Activated naive CD4-positive, alpha-beta T cell treated with anti-CD3 and anti-CD28 coated beads, Interleukin-2, amount 50 U/mL, for 72 hours (primary cell): ENCODE measurements at regions not wholly inside any gene's neighbourhood (a gene's known extent, or its start where the extent isn't known, plus 50 kb on each side); places are given as distances from the start of the nearest gene placed in this dataset.
A peak's percentile ranks its signal among the peaks of the same experiment; 100 is the strongest.
"Not testable (repeated sequence)": the region's sequence is repeated elsewhere in the genome, so short reads cannot be mapped to it uniquely, and the experiment has no call there.

Experiments used
- ATAC-seq, 2 donors: fragments of 150-1000 bp; cut with Tn5 transposase; 2 replicates each; pipeline ENCODE4 v1.10.0; 2021; ENCODE audit warnings: mild to moderate bottlenecking in 2 of 2, moderate library complexity in 2 of 2
- DNase-seq, 2 donors: peaks; one replicate each; pipeline ENCODE4 v3.0.0; 2021 to 2022; ENCODE audit warnings: low spot score in 2 of 2
- H3K27ac Mint-ChIP-seq, 2 donors: one replicate each; pipeline ENCODE4 v1.8.0; 2022; ENCODE audit warnings: mild to moderate bottlenecking in 2 of 2, mixed read lengths in 2 of 2
- H3K36me3 Mint-ChIP-seq, 2 donors: one replicate each; pipeline ENCODE4 v1.8.0; 2022; ENCODE audit warnings: mixed read lengths in 2 of 2
- H3K9me3 Mint-ChIP-seq, 2 donors: one replicate each; pipeline ENCODE4 v1.8.0; 2022; ENCODE audit warnings: mixed read lengths in 2 of 2

GRCh38 chr17:37859451-37859850, 64.8 kb upstream of the TBC1D3K start:
- DNase-seq: no peak
- H3K36me3 Mint-ChIP-seq: peaks cover 12% of the 10 kb centered on the region in 2 donors
- H3K9me3 Mint-ChIP-seq: peaks cover 5 to 9% of the 10 kb centered on the region in 2 donors
- H3K27ac Mint-ChIP-seq: no peak overlapping the region
- ATAC-seq: no peak

GRCh38 chr17:37858391-37858790, 65.8 kb upstream of the TBC1D3K start:
- not testable (repeated sequence) for H3K27ac Mint-ChIP-seq, H3K9me3 Mint-ChIP-seq, ATAC-seq, DNase-seq
- peaks cover 12% of the 10 kb centered on the region in 2 donors for H3K36me3 Mint-ChIP-seq

- Mint-ChIP-seq H3K27ac (no peak overlapping the region), H3K9me3 (peaks cover 5 to 9% of the 10 kb centered on the region in 2 donors), H3K36me3 (peaks cover 12% of the 10 kb centered on the region in 2 donors)
- ATAC-seq: no peak
- DNase-seq: no peak
These were observed 68.0 kb upstream of the TBC1D3K start for GRCh38 chr17:37856245-37856644.

- Mint-ChIP-seq H3K9me3 (peaks cover 0 to 3% of the 10 kb centered on the region in 2 donors), H3K27ac (peak overlapping the region in 1 of 2 donors; percentile 4), H3K36me3 (no peaks in the 10 kb centered on the region)
- ATAC-seq: no peak
- no peak for DNase-seq
These were observed 74.6 kb upstream of the TBC1D3K start for GRCh38 chr17:37849617-37849972.

GRCh38 chr17:37848690-37849616, 75.3 kb upstream of the TBC1D3K start:
- ATAC-seq (peak; percentile 89 to 93), DNase-seq (peak; percentile 28 to 67)
- Mint-ChIP-seq H3K27ac (peak overlapping the region; percentile 4 to 31), H3K9me3 (peaks cover 0 to 3% of the 10 kb centered on the region in 2 donors), H3K36me3 (no peaks in the 10 kb centered on the region)

GRCh38 chr17:37847811-37848331, 76.3 kb upstream of the TBC1D3K start:
- H3K36me3 Mint-ChIP-seq: no peaks in the 10 kb centered on the region
- H3K27ac Mint-ChIP-seq: peak overlapping the region in 1 of 2 donors; percentile 4
- peak in 1 of 2 donors; percentile 23 for ATAC-seq
- DNase-seq: no peak
- H3K9me3 Mint-ChIP-seq: peaks cover 0 to 3% of the 10 kb centered on the region in 2 donors

GRCh38 chr17:37847102-37847501, 77.1 kb upstream of the TBC1D3K start:
- Mint-ChIP-seq H3K9me3 (peaks cover 0 to 3% of the 10 kb centered on the region in 2 donors), H3K27ac (peak overlapping the region in 1 of 2 donors; percentile 60), H3K36me3 (no peaks in the 10 kb centered on the region)
- no peak for DNase-seq
- no peak for ATAC-seq

- H3K36me3 Mint-ChIP-seq: no peaks in the 10 kb centered on the region
- ATAC-seq: no peak
- no peak for DNase-seq
- no peak overlapping the region for H3K27ac Mint-ChIP-seq
- peaks cover 0 to 3% of the 10 kb centered on the region in 2 donors for H3K9me3 Mint-ChIP-seq
These were observed 79.3 kb upstream of the TBC1D3K start for GRCh38 chr17:37844977-37845293.

- ATAC-seq: peak; percentile 81 to 82
- peak; percentile 68 to 74 for DNase-seq
- Mint-ChIP-seq H3K36me3 (no peaks in the 10 kb centered on the region), H3K27ac (peak overlapping the region in 1 of 2 donors; percentile 19), H3K9me3 (peaks cover 0 to 3% of the 10 kb centered on the region in 2 donors)
These were observed 79.8 kb upstream of the TBC1D3K start for GRCh38 chr17:37844158-37844976.

GRCh38 chr17:37842401-37842800, 81.8 kb upstream of the TBC1D3K start:
- no peak overlapping the region for H3K27ac Mint-ChIP-seq

GRCh38 chr17:37841232-37841631, 83.0 kb upstream of the TBC1D3K start:
- H3K9me3 Mint-ChIP-seq: no peaks in the 10 kb centered on the region
- H3K36me3 Mint-ChIP-seq: no peaks in the 10 kb centered on the region
- H3K27ac Mint-ChIP-seq: no peak overlapping the region
- no peak for DNase-seq
- ATAC-seq: no peak

More at GRCh38 chr17:37842401-37842800, 81.8 kb upstream of the TBC1D3K start:
- H3K36me3 Mint-ChIP-seq: no peaks in the 10 kb centered on the region
- DNase-seq (no peak), ATAC-seq (no peak)
- H3K9me3 Mint-ChIP-seq: no peaks in the 10 kb centered on the region

GRCh38 chr17:37840576-37840975, 83.6 kb upstream of the TBC1D3K start:
- no peaks in the 10 kb centered on the region for H3K9me3 Mint-ChIP-seq
- no peak for DNase-seq
- H3K27ac Mint-ChIP-seq: no peak overlapping the region
- ATAC-seq: no peak
- no peaks in the 10 kb centered on the region for H3K36me3 Mint-ChIP-seq

- H3K9me3 Mint-ChIP-seq: no peaks in the 10 kb centered on the region
- ATAC-seq (no peak), DNase-seq (no peak)
- H3K36me3 Mint-ChIP-seq: no peaks in the 10 kb centered on the region
- H3K27ac Mint-ChIP-seq: no peak overlapping the region
These were observed 84.8 kb upstream of the TBC1D3K start for GRCh38 chr17:37839196-37839978.

GRCh38 chr17:37838276-37838675, 85.9 kb upstream of the TBC1D3K start:
- H3K27ac Mint-ChIP-seq: peak overlapping the region in 1 of 2 donors; percentile 3
- ATAC-seq (no peak), DNase-seq (no peak)
- H3K36me3 Mint-ChIP-seq: no peaks in the 10 kb centered on the region
- H3K9me3 Mint-ChIP-seq: no peaks in the 10 kb centered on the region

- no peak for DNase-seq
- no peak for ATAC-seq
- no peak overlapping the region for H3K27ac Mint-ChIP-seq
- no peaks in the 10 kb centered on the region for H3K9me3 Mint-ChIP-seq
- no peaks in the 10 kb centered on the region for H3K36me3 Mint-ChIP-seq
These were observed 87.6 kb upstream of the TBC1D3K start for GRCh38 chr17:37836593-37836992.

- no peaks in the 10 kb centered on the region for H3K9me3 Mint-ChIP-seq
- no peak overlapping the region for H3K27ac Mint-ChIP-seq
- ATAC-seq (no peak), DNase-seq (no peak)
- H3K36me3 Mint-ChIP-seq: no peaks in the 10 kb centered on the region
These were observed 89.3 kb upstream of the HNF1B start for GRCh38 chr17:37834168-37834567.
